HFF-Myc (cell line): ENCODE measurements at regions not wholly inside any gene's neighbourhood (a gene's known extent, or its start where the extent isn't known, plus 50 kb on each side); places are given as distances from the start of the nearest gene placed in this dataset.

ENCODE experiments used
- DNase-seq: peaks from one replicate; pipeline ENCODE4 v3.0.0-alpha.2; 2011; ENCODE audit warnings: low read depth; ENCODE audit errors: extremely low read depth
- H3K4me3 ChIP-seq: replicated peaks from 2 replicates; pipeline ENCODE4 v1.5.1; 2011; ENCODE audit warnings: low read depth, mild to moderate bottlenecking, control low read depth, low read length
- CTCF ChIP-seq: IDR thresholded peaks from 2 replicates; pipeline ENCODE4 v1.5.1; 2012; ENCODE audit warnings: mild to moderate bottlenecking, low read depth, low read length, control low read depth; ENCODE audit errors: missing control alignments

- DNase-seq = no peak
- TF ChIP-seq CTCF = no peak
- no peak overlapping the region for H3K4me3 ChIP-seq
These were observed 370.2 kb downstream of the ARL4A start for GRCh38 chr7:13057462-13058200.

- no peak overlapping the region for H3K4me3 ChIP-seq
- no peak for TF ChIP-seq CTCF
- DNase-seq = no peak
These were observed 372.7 kb downstream of the ARL4A start for GRCh38 chr7:13060173-13060572.

GRCh38 chr7:13061115-13061514 lies 373.7 kb downstream of the ARL4A start:
- DNase-seq = no peak
- no peak for TF ChIP-seq CTCF
- H3K4me3 ChIP-seq = no peak overlapping the region

GRCh38 chr7:13062631-13063030 lies 375.2 kb downstream of the ARL4A start:
- DNase-seq = no peak
- no peak overlapping the region for H3K4me3 ChIP-seq
- TF ChIP-seq CTCF = no peak

GRCh38 chr7:13067036-13067435 lies 379.6 kb downstream of the ARL4A start:
- no peak overlapping the region for H3K4me3 ChIP-seq
- DNase-seq = no peak
- TF ChIP-seq CTCF = no peak

- H3K4me3 ChIP-seq = no peak overlapping the region
- TF ChIP-seq CTCF = no peak
- DNase-seq = no peak
These were observed 380.6 kb downstream of the ARL4A start for GRCh38 chr7:13068032-13068431.

- no peak overlapping the region for H3K4me3 ChIP-seq
- TF ChIP-seq CTCF = no peak
- no peak for DNase-seq
These were observed 382.4 kb downstream of the ARL4A start for GRCh38 chr7:13069841-13070240.
